RPMI8226 (cell line): ENCODE measurements at regions not wholly inside any gene's neighbourhood (a gene's known extent, or its start where the extent isn't known, plus 50 kb on each side); places are given as distances from the start of the nearest gene placed in this dataset.
"Not testable (repeated sequence)": the region's sequence is repeated elsewhere in the genome, so short reads cannot be mapped to it uniquely, and the experiment has no call there.

ENCODE experiments used
- DNase-seq: peaks from one replicate; pipeline ENCODE4 v3.0.0-alpha.2; 2015

DNA sequence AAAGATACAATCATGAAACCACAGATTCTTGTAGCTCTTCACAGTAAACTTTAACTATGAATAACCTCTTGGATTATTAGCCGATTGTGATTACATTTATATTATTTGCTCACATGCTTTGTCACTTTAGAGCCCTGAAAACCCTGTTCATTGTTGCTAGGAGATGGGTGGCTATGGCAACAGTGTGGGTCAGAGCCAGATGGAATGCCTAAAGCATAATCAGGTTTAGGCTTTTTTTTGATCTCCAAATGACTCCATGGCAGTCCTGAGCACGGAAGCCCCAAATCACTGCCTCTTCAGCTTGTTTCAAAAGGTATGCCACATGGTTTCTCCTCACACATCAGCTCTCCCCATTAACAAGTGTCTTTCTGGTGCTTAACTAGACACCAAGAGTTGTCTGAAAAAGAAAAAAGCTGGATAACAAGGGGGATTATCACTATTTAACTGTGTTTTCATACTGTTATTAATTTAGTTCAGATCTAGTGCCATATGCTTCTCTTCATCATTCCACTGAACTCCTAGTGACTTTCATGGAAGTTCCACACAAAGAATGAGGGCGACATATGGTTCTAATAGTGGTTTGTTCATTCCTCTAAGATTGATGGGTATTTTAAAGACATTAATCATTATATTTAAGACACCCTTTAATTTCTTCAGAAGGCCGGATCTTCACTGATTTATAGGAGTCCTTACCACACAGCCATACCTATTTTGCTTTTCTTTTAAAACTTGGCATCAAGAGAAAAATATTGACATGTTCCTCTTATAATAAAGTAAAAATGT, 88.8 kb upstream of the PAM start:
- DNase-seq: no peak

DNA sequence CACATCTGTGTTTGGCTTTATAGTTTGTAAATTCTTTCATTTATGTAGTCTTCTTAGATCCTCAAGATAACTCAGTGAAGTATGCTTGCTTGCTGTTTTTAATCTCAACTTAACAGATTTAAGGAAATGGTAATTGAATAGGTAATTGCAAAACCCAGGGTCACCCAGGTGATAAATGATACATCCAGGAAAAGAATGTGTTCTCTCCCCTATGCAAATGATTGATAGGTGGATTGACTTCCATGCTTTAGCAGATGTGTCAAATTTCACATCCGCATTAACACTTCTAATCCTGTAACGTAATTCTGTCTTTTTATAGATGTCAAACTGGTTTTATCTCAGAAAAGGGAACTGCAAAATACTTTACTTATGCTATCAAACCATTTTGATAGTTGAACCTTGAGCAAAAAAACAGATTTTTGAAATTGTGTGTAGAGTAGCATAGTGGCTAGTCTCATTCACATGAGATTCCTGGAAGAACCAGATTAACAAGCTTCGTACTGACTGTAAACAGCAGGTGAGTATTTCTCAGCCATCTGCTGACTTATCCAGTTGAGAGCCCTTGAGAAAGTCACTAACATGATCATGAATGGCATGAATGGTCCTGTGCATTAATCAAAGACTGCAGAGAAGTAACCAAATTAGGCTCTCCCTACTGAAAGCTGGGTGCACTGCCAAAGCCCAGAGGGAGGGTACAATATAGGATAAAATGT, 86.7 kb upstream of the PAM start:
- no peak for DNase-seq

DNA sequence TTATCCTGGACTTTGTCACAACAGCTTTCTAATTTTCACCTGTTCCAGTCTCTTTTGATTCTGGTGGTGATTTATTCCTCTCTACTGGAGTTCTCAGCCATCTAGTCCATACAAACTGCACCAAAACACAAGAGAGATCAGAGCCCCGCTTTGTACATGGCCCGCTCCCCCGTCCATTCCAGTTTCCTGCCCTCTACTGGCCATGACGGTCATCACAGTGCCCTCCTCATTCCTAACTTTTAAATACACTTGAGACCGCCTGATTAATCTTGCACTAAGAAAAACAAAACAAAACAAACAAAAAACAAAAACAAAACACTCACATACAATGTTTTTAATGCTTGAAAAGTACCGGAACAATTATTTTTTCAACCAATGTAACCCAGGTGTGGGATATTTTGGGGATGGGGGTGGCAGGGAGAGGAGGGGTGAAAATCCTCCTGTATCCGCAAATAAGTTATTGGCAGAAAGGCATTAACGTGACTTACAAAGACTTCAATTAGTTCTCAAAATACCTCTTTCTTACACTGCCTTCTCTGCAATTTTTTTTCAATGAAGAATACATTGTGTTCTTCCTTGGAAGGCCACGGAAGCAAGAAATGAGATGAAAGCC, 84.8 kb upstream of the PAM start:
- DNase-seq: peak; percentile 51

DNA sequence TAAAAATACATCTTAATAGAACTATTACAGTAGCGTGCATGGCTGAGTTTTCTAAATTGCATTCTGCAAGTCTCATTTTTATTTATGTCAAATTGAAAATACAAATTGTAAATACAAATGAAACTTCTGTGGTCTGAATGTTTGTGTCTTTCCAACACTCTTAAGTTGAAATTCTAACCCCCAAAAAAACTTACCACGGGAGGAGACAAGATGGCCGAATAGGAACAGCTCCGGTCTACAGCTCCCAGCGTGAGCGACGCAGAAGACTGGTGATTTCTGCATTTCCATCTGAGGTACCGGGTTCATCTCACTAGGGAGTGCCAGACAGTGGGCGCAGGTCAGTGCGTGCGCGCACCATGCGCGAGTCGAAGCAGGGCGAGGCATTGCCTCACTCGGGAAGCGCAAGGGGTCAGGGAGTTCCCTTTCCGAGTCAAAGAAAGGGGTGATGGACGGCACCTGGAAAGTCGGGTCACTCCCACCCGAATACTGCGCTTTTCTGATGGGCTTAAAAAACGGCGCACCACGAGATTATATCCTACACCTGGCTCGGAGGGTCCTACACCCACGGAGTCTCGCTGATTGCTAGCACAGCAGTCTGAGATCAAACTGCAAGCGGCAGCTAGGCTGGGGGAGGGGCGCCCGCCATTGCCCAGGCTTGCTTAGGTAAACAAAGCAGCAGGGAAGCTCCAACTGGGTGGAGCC, 83.9 kb upstream of the PAM start:
- not testable (repeated sequence) for DNase-seq

DNA sequence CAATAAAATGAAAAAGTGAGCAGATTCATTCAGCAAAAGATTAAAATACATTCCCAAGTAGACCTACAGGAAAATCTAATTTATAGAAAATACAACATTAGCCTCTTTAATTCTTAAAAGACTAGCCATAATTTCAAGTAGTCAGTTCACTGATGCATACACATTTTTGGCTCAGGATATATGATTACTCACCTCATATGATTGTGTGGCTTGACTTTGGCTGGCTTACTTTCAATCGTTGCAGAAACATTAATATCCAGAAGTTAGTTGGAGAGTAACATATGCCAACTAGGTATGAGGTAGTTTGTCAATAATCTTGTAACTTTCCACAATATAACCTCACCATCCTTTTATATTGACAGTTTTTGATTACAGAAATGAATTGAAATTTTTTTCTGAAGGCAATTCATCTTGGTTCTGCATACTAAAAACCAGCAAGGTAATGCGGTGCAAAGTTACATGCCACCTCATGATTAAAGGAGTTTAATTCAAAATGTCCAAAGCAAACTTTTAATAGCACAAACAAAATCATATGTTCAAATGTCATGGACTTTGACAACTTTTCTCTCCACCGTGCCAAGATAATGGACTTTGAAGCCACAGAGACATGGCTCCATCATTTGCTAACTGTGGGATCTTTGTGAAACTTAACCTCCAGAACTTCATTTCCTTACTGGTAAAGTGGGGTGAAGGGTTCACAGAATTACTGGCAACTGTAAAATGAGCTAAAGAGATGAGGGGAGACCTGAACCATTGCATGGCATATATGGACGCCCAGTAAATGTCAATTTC, 76.6 kb upstream of the PAM start:
- no peak for DNase-seq

DNA sequence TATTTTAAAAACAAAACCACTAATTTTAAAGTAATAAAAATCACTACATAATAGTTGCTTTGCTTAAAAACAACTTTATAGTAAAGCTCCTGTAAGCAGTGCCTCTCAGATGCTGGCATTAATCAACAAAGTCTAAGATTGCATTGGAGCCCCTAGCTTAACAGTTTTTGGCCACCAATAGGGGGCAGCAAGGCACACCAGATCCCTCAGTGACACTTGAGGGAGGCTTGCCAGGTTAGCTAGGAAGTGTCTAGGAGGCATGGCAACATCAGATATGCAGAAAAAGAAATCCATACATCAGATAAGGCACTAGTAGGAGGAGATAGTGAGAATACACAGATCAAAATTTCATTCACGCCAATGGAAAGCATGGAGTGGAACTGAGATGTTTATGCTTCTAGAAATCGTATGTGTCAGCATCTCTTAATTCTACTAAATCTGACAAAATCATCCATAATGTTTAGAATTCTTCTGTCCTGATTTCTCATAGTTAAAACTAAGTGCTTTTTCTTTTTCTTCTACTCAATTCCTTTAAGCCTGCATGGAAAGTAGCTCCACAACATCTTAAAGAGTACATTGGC, 73.6 kb upstream of the PAM start:
- peak; percentile 90 for DNase-seq

DNA sequence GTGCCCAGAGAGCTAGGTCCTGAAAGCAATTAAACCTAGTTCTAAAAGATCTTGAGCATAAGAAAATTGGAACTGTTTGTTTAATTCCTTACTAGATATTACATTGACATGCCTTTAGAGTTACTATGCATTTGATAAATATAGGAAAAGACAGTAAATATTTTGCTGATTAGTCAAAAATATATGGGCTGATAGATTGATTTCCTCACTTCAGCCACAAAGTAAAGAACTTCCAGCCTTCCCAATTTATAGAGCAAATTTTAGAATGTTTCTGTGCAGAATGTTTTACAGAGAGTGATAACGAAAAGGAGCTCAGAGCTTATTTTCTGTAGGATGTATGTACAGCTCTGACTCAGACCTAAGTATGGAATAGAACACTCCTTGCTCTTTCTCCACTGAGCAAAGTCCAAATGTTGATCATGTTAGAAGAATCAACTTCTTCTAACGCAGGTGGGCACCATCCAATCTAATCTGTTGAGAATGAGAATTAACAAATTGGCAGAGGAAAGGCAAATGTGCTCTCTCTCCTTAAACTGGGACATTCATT, 72.9 kb upstream of the PAM start:
- no peak for DNase-seq

DNA sequence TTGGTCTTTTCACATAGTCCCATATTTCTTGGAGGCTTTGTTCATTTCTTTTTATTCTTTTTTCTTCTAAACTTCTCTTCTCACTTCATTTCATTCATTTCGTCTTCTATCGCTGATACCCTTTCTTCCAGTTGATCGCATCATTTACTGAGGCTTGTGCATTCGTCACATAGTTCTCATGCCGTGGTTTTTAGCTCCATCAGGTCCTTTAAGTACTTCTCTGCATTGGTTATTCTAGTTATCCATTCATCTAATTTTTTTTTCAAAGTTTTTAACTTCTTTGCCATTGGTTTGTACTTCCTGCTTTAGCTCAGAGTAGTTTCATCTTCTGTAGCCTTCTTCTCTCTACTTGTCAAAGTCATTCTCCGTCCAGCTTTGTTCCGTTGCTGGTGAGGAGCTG, 67.0 kb upstream of the PAM start:
- DNase-seq: not testable (repeated sequence)

DNA sequence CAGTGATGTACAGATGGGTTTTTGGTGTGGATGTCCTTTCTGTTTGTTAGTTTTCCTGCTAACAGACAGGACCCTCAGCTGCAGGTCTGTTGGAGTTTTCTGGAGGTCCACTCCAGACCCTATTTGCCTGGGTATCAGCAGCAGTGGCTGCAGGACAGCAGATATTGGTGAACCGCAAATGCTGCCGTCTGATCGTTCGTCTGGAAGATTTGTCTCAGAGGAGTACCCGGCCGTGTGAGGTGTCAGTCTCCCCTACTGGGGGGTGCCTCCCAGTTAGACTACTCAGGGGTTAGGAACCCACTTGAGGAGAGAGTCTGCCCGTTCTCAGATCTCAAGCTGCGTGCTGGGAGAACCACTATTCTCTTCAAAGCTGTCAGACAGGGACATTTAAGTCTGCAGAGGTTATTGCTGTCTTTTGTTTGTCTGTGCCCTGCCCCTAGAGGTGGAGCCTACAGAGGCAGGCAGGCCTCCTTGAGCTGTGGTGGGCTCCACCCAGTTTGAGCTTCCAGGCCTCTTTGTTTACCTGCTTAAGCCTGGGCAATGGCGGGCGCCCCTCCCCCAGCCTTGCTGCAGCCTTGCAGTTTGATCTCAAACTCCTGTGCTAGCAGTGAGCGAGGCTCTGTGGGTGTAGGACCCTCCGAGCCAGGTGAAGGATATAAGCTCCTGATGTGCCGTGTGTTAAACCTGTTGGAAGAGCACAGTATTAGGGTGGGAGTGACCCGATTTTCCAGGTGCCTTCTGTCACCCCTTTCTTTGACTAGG, 66.3 kb upstream of the PAM start:
- DNase-seq: not testable (repeated sequence)

DNA sequence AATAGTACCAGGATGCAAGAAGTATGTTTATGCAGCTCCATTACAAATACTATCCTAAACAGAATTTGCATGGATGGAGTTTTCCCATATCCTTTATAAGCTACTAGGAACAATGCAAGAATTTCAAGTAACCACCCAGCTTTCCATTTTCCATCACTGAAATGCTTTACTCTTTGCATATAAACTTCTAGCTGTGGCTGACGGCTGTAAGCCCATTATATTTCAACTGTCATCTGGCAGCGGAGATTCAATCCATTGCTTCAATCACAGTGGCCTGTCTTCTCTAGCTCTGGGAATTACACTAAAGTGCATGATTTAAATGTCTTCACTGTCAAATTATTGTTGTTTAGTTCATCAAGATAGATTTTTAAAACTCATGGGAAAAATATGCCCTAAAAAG, 64.2 kb upstream of the PAM start:
- no peak for DNase-seq

DNA sequence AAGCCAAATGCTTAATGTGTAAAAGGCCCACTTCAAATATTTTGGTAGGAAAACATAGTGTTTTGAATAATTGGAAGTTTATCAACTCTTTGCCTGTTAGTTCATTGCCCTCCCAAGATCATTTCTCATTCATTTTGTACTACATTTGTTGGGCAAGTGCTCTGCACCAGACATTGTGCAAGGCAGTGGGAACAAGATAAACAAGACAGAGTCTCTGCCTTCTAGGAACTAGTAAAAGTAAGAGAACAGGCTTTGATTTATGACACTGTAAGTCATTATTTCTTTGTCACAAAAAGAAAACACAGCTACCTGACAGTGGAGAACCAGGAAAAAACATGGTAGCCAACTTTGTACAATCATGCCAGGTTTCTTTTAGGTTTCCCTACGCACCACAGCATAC, 63.7 kb upstream of the PAM start:
- no peak for DNase-seq

DNA sequence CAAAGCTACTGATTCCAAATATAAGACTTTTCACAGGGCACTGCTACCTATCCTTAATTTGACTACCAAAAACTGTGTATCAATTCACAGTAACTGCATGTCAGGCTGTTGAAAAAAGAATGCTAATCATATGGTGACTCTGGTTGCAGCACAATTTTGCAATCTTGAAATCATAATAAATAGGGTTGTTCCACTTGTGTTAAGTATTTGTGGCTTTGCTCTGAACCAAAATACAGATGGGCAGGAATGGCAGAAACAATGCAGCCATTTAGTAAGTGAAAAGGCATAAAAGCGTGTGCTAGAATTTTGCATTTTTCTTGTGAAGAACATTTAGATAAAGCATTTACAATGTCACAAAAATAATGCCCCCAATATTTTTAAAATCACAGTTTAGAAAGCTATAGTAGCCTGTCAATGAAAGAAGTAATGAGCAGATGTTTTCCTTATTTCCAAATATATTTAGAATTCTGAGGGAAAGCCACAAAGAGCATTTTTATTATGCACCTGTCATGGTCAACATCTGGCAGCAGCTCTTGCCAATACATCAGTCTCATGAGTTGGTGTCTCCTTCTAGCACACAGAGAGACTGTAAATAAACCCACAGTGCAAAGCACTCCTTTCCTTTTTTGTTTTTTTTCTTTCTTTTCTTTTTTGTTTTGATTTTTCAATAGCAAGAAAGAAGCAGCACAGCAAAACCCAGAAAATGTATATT, 54.8 kb upstream of the PAM start:
- peak; percentile 74 for DNase-seq

DNA sequence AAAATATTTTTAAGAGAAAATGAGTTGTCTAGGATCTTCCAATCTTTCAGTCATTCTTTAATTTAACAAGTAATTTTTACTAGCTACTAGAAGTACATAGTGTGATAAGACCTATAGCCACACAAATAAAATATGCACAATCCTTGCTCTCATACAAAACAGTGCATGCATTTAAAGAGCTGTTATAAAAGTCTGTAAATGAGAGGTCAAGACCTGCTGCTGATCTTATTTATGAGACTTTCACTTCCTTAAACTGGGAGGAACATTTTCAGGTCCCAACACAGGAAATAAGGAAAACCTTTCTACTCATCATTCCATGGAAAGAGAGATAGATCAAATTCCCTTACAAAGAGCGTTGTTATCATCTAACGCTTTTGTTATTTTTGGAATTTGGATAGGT, 54.2 kb upstream of the PAM start:
- peak; percentile 43 for DNase-seq

DNA sequence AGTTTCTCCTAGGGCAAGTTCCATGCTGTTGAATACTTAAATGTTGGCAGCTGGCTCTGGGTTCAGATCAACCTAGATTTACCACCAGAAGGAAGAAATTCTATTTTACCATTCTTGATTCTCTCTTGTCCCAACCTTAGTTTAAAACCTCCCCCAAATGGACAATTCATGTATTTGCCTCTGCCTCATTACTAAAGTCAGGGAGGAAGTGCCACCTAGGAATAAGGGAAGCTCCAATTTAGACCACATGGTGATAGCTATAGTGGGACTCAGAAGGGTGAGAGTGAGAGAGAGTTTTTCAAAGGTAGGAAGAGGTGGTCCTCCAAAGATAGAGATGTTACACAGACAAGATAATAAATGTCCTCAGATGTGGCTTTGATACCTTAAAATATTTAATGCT, 53.4 kb upstream of the PAM start:
- no peak for DNase-seq
